ENCODE measurements at regions not wholly inside any gene's neighbourhood (a gene's known extent, or its start where the extent isn't known, plus 50 kb on each side); places are given as distances from the start of the nearest gene placed in this dataset.

GRCh38 chr3:153746211-153746610 is 375.0 kb upstream of the ARHGEF26 start (continued):
- TF ChIP-seq TEAD4 (CRISPR knock-in tag; IDR thresholded peaks at IDR 0.05) (no peak), ZNF671 (CRISPR knock-in tag; IDR thresholded peaks at IDR 0.05) (no peak)

- TF ChIP-seq ZNF425 (CRISPR knock-in tag; conservative IDR thresholded peaks at IDR 0.05) (no peak), ATF2 (CRISPR knock-in tag; IDR thresholded peaks at IDR 0.05; ENCODE audit: borderline replicate concordance, low read depth) (no peak), TEAD1 (CRISPR knock-in tag; IDR thresholded peaks at IDR 0.05) (no peak), KAT7 (CRISPR knock-in tag; IDR thresholded peaks at IDR 0.05; ENCODE audit: borderline replicate concordance) (no peak), ZBTB21 (CRISPR knock-in tag; IDR thresholded peaks at IDR 0.05; ENCODE audit: borderline replicate concordance) (no peak), USF2 (CRISPR knock-in tag; IDR thresholded peaks at IDR 0.05) (no peak), EMX1 (CRISPR knock-in tag; IDR thresholded peaks at IDR 0.05) (no peak), MXD4 (CRISPR knock-in tag; IDR thresholded peaks at IDR 0.05; ENCODE audit: borderline replicate concordance) (no peak), ETV6 (CRISPR knock-in tag; IDR thresholded peaks at IDR 0.05) (no peak), NR2C2 (CRISPR knock-in tag; IDR thresholded peaks at IDR 0.05) (no peak), ELF4 (CRISPR knock-in tag; IDR thresholded peaks at IDR 0.05; ENCODE audit: low read depth) (no peak), CTCF (IDR thresholded peaks at IDR 0.05) (no peak), CREB1 (CRISPR knock-in tag; IDR thresholded peaks at IDR 0.05) (no peak), CREM (CRISPR knock-in tag; IDR thresholded peaks at IDR 0.05) (no peak), ATF1 (CRISPR knock-in tag; IDR thresholded peaks at IDR 0.05) (no peak), ERG (CRISPR knock-in tag; IDR thresholded peaks at IDR 0.05) (no peak), E2F4 (CRISPR knock-in tag; IDR thresholded peaks at IDR 0.05; ENCODE audit: borderline replicate concordance, low read depth) (no peak), ZNF219 (CRISPR knock-in tag; IDR thresholded peaks at IDR 0.05; ENCODE audit: borderline replicate concordance) (no peak)
- H3K4me1 Mint-ChIP-seq: no peaks in the 10 kb centered on the region
- ATAC-seq (no peak), DNase-seq (ENCODE audit: low spot score) (no peak)
- no peaks in the 10 kb centered on the region for H3K36me3 Mint-ChIP-seq
- H3K4me3 Mint-ChIP-seq: no peak overlapping the region
- H3K27ac Mint-ChIP-seq: no peak overlapping the region; the same call in 1 of the 2 replicates
- no peaks in the 10 kb centered on the region for H3K27me3 Mint-ChIP-seq (ENCODE audit: low read depth)
- CTCF ChIA-PET: no interaction called here
- no peaks in the 10 kb centered on the region for H3K9me3 Mint-ChIP-seq
- POLR2A ChIA-PET: interaction anchor here (0.6 kb wide), 1 partner anchor 158 kb away, joined by 4 read pairs; no protein-coding TSS in a partner anchor
Measured at GRCh38 chr3:153749070-153749610, 372.1 kb upstream of the ARHGEF26 start.

Data from WTC11 (cell line).